Thyroid gland (tissue), 4 donors: ENCODE measurements at regions not wholly inside any gene's neighbourhood (a gene's known extent, or its start where the extent isn't known, plus 50 kb on each side); places are given as distances from the start of the nearest gene placed in this dataset.

Experiments used
- DNase-seq, 2 donors: peaks; one replicate each; pipeline ENCODE4 v3.0.0-alpha.2; 2019
- H3K27ac ChIP-seq, 3 donors: fragments of 200-600 bp; sonication (generic); 1 replicate in 2 of 3; 2 replicates in 1 of 3; pipeline ENCODE4 v1.5.1; 2016 to 2019; ENCODE audit warnings: mild to moderate bottlenecking in 1 of 3, moderate library complexity in 1 of 3
- H3K27me3 ChIP-seq: fragments of 200-600 bp; sonication (generic); one replicate; pipeline ENCODE4 v1.5.1; 2019
- H3K36me3 ChIP-seq, 2 donors: fragments of 200-600 bp; sonication (generic); one replicate each; pipeline ENCODE4 v1.5.1; 2016 to 2019
- H3K4me1 ChIP-seq, 2 donors: fragments of 200-600 bp; sonication (generic); one replicate each; pipeline ENCODE4 v1.5.1; 2017 to 2019
- H3K4me3 ChIP-seq, 3 donors: fragments of 200-600 bp; sonication (generic); replicated peaks in 1 of 3; 1 replicate in 2 of 3; 2 replicates in 1 of 3; pipeline ENCODE4 v1.5.1; 2016; ENCODE audit warnings: mild to moderate bottlenecking in 1 of 3
- H3K9me3 ChIP-seq: fragments of 200-600 bp; sonication (generic); one replicate; pipeline ENCODE4 v1.5.1; 2017
- POLR2A ChIP-seq, 2 donors: fragments of 450-650 bp; IDR thresholded peaks; one replicate each; pipeline ENCODE4 v1.6.1; 2017; ENCODE audit warnings: antibody characterized with exemption in 2 of 2, mild to moderate bottlenecking in 2 of 2, moderate library complexity in 1 of 2
- WGBS, 2 donors: methylation state at CpG; one replicate each; pipeline ENCODE4 v1.1.5; 2017; 5-methylcytosine and 5-hydroxymethylcytosine counted together
- intact Hi-C: fragments of 100-400 bp; cut with DNase I; formaldehyde crosslinking; loops from one replicate; pipeline ENCODE4 v1.15.1; 2023
- TF ChIP-seq, protein P1 (sequence below), 6 experiments: fragments of 200-600 bp in 3 of 6; fragments of 450-650 bp in 3 of 6; sonication (generic) in 3 of 6; IDR thresholded peaks; one replicate each; pipeline ENCODE4 v1.5.1; 2016 to 2019; ENCODE audit warnings: antibody characterized with exemption in 6 of 6, mild to moderate bottlenecking in 2 of 6, inconsistent platforms in 1 of 6, moderate library complexity in 1 of 6

DNA sequence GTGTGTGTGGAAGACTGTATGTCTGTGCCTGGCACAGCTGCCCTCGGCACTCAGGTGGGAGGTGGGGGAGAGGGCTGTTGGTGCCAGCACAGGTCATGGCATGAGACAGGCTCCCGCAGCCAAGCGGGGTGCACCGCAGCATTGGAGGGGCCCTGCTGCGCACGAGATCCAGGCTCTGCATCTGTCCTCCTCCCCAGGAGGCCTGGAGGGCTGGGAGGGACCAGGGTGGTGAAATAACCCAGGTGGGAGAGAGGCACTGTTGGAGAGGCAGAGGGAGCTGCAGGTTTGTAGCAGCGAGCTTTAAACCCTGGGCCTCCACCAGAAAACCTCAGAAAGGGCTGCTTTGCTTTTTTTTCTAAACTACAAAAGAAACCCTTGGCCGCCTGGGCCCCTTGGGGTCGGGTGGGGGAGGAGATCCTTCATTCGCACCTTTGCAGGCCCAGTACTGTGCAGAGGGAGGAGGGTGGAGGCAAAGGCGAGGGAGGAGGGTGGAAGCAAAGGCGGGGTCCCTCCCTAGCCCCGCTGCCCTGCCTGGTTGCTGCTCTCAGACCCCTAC, 241.7 kb downstream of the SEC14L1 start:
- WGBS, 2 donors, result 63 to 71% methylated on average over 13 of the region's 13 CpGs
- no peaks in the 10 kb centered on the region for H3K27me3 ChIP-seq
- no peak for DNase-seq
- no peaks in the 10 kb centered on the region for H3K9me3 ChIP-seq
- no peaks in the 10 kb centered on the region for H3K36me3 ChIP-seq
- intact Hi-C loops, result loop anchor here (5.0 kb wide), 1 partner anchor 45 kb away; no protein-coding TSS in a partner anchor
- H3K4me1 ChIP-seq, result peaks cover 54 to 100% of the 10 kb centered on the region in 2 donors
- H3K4me3 ChIP-seq, result no peak overlapping the region
- TF ChIP-seq, protein P1, sequence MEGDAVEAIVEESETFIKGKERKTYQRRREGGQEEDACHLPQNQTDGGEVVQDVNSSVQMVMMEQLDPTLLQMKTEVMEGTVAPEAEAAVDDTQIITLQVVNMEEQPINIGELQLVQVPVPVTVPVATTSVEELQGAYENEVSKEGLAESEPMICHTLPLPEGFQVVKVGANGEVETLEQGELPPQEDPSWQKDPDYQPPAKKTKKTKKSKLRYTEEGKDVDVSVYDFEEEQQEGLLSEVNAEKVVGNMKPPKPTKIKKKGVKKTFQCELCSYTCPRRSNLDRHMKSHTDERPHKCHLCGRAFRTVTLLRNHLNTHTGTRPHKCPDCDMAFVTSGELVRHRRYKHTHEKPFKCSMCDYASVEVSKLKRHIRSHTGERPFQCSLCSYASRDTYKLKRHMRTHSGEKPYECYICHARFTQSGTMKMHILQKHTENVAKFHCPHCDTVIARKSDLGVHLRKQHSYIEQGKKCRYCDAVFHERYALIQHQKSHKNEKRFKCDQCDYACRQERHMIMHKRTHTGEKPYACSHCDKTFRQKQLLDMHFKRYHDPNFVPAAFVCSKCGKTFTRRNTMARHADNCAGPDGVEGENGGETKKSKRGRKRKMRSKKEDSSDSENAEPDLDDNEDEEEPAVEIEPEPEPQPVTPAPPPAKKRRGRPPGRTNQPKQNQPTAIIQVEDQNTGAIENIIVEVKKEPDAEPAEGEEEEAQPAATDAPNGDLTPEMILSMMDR (IDR thresholded peaks at IDR 0.05), result no peak
- TF ChIP-seq POLR2A (IDR thresholded peaks at IDR 0.05), result no peak
- H3K27ac ChIP-seq, result peak overlapping the region; percentile 24 to 78 (median 76)

DNA sequence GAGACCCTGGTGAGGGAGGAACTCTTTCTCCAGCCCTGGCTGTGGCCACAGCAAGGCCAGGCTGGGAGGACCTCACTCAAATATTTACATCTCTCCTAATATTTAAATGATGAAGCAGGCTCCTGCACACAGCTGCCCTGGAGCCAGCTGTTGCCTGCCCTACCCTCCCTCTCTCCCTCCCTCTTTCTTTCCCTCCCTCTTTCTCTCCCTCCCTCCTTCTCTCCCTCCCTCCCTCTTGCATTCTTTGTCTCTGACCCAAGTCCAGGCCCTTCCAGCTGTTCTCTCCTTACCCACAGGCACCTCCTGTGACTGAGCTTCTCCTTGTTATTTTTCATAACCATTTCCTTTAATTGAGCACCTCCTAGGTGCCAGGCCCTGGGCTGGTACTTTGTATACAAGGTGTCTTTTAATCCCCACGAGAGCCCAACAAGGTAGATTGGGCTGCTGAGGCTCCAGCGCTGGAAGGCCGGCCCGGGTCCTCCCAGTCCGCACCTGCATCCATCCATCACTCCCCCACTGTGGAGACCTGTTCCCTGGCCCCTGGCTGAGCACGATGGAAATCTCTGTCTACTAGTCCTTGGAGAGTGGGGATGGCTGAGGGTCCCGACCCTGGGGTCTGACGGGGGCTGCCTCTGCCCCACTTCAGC, 242.3 kb downstream of the SEC14L1 start:
- WGBS, 2 donors, result 57 to 88% methylated on average over 5 to 8 of the region's 8 CpGs

DNA sequence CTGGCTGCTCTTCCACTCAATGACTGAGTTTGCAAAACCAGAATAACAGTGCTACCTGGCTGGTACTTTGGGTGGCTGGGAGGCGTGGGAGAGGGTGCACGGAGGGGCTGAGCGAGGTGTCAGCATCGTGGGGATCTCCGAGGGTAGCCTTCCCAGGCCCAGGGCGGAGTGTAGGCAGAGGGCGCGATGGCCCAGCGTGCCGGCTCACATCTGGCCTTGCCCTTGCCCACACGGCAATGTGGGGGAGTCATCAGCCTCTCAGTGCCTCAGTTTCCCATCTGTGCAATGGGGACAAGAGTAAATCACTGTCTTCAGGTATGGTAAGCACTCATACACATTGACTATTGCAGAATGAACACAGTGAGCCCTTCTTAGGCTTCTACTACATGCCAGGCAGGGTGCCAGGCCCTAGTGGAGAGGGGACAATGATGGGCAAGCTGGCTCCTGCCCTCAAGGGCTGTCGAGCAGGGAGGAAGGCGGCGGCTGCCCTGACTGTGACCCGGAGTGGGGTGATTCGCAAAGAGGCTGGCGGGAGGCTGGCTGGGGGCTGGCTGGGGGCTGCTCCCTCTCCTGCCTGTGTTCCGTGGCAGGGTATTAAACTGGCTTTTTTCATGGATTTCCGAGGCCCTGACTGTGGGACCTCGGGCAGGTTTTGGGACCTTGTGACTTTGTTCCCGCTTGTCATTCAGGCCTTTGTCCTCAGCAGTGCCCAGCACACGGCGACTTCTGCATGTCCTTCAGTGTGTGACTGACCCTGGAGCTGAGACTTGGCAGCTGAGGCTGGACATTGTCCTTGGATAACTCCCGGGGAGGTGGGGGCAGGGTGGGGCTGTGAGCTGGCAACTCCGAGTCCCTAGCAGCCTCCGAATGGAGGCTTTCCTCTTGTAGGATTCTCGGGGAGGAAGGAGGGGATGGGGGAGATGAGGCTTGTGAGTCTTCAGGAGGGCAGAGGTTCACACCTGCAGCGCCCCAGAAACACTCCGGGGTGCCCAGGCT, 243.1 kb downstream of the SEC14L1 start:
- 47 to 57% methylated on average over 29 of the region's 29 CpGs for WGBS, 2 donors
- H3K4me3 ChIP-seq, result no peak overlapping the region
- peak; percentile 90 to 94 for DNase-seq

More for the DNA sequence above, 242.3 kb downstream of the SEC14L1 start:
- H3K27me3 ChIP-seq, result no peaks in the 10 kb centered on the region
- H3K9me3 ChIP-seq, result no peaks in the 10 kb centered on the region
- no peak overlapping the region for H3K4me3 ChIP-seq
- H3K27ac ChIP-seq, result peak overlapping the region; percentile 76 to 78 (median 76)
- TF ChIP-seq POLR2A (IDR thresholded peaks at IDR 0.05), result no peak
- no peaks in the 10 kb centered on the region for H3K36me3 ChIP-seq
- DNase-seq, result no peak
- peaks cover 52 to 100% of the 10 kb centered on the region in 2 donors for H3K4me1 ChIP-seq
- intact Hi-C loops, result loop anchor here (5.0 kb wide), 1 partner anchor 44 kb away; no protein-coding TSS in a partner anchor

DNA sequence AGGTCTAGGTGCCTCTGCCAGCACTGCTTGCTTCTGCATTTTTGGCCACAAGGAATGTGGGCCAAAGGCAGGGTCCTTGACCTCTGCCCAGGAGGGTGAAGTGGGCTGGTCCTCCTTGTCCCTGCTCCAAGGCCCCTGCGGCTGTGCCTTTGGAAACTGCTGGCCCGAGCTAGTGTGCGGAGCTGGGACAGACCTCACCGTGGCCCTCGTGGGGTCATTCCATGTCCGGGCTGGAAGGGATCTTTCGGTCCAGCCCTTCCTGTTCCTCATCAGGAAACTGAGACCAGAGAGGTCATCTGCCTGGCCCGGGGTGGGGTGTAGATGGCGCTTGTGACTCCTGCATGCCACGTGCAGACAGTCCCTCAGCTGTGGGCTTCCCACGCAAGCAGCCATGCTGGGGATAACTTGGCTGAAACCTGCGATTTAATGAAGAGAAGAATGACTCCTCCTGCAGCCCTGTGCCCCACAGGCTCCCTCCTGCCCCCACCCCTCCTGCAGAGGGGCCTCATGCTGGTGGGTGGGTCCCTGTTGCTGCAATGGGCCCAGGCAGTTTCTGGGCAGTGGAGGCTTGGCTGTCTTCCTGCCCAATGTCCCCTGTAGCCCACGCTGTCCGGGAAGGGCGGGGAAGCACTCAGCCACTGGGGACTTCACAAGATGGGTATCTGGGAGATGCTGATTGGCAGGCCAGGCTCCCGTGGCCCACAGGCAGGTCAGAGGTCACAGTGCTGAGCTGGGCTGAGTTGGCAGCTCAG, 245.2 kb downstream of the SEC14L1 start:
- no peaks in the 10 kb centered on the region for H3K36me3 ChIP-seq
- WGBS, 2 donors, result 25 to 41% methylated on average over 4 to 10 of the region's 16 CpGs
- DNase-seq, result peak; percentile 51 to 61
- no peak overlapping the region for H3K4me3 ChIP-seq
- peak overlapping the region; percentile 62 to 70 (median 69) for H3K27ac ChIP-seq
- H3K4me1 ChIP-seq, result peaks cover 60 to 94% of the 10 kb centered on the region in 2 donors
- intact Hi-C loops, result no loop called here
- TF ChIP-seq, protein P1 (IDR thresholded peaks at IDR 0.05), result no peak
- TF ChIP-seq POLR2A (IDR thresholded peaks at IDR 0.05), result no peak
- H3K27me3 ChIP-seq, result no peaks in the 10 kb centered on the region
- no peaks in the 10 kb centered on the region for H3K9me3 ChIP-seq

More for the DNA sequence above, 243.1 kb downstream of the SEC14L1 start:
- no peak for TF ChIP-seq POLR2A (IDR thresholded peaks at IDR 0.05)
- TF ChIP-seq, protein P1 (IDR thresholded peaks at IDR 0.05), result no peak
- no peaks in the 10 kb centered on the region for H3K9me3 ChIP-seq
- peak overlapping the region; percentile 76 to 78 (median 76) for H3K27ac ChIP-seq
- peaks cover 53 to 98% of the 10 kb centered on the region in 2 donors for H3K4me1 ChIP-seq
- H3K36me3 ChIP-seq, result no peaks in the 10 kb centered on the region
- H3K27me3 ChIP-seq, result no peaks in the 10 kb centered on the region
- intact Hi-C loops, result loop anchor here (5.0 kb wide), 1 partner anchor 43 kb away; no protein-coding TSS in a partner anchor
